Islet precursor cell (in vitro differentiated cells): ENCODE measurements at regions not wholly inside any gene's neighbourhood (a gene's known extent, or its start where the extent isn't known, plus 50 kb on each side); places are given as distances from the start of the nearest gene placed in this dataset.

Experiments
- DNase-seq: peaks from one replicate; pipeline ENCODE4 v3.0.0-alpha.2; 2018

- peak; percentile 64 for DNase-seq
Measured at GRCh38 chr3:181324516-181324915, 335.0 kb upstream of the DNAJC19 start.

GRCh38 chr3:181318321-181318720, 328.8 kb upstream of the DNAJC19 start:
- DNase-seq = no peak

- DNase-seq = no peak
Measured at GRCh38 chr3:181317508-181317907, 328.0 kb upstream of the DNAJC19 start.

- no peak for DNase-seq
Measured at GRCh38 chr3:181316482-181316881, 326.9 kb upstream of the DNAJC19 start.

GRCh38 chr3:181313335-181313734, 323.8 kb upstream of the DNAJC19 start:
- no peak for DNase-seq

- DNase-seq = no peak
Measured at GRCh38 chr3:181311186-181311585, 321.6 kb upstream of the DNAJC19 start.

GRCh38 chr3:181302960-181303359, 313.4 kb upstream of the DNAJC19 start:
- no peak for DNase-seq

- DNase-seq = no peak
Measured at GRCh38 chr3:181300033-181300432, 310.5 kb upstream of the DNAJC19 start.

GRCh38 chr3:181298421-181298820, 308.9 kb upstream of the DNAJC19 start:
- DNase-seq = no peak

- DNase-seq = no peak
Measured at GRCh38 chr3:181292984-181293383, 303.4 kb upstream of the DNAJC19 start.

- no peak for DNase-seq
Measured at GRCh38 chr3:181290941-181291340, 301.4 kb upstream of the DNAJC19 start.

- no peak for DNase-seq
Measured at GRCh38 chr3:181289306-181289705, 299.8 kb upstream of the DNAJC19 start.

- no peak for DNase-seq
Measured at GRCh38 chr3:181288145-181288544, 298.6 kb upstream of the DNAJC19 start.

GRCh38 chr3:181279239-181279565, 289.7 kb upstream of the DNAJC19 start:
- DNase-seq = no peak

- DNase-seq = no peak
Measured at GRCh38 chr3:181278468-181279238, 289.1 kb upstream of the DNAJC19 start.

GRCh38 chr3:181276358-181276896, 286.9 kb upstream of the DNAJC19 start:
- DNase-seq = no peak

GRCh38 chr3:181274025-181274424, 284.5 kb upstream of the DNAJC19 start:
- no peak for DNase-seq

GRCh38 chr3:181267312-181267711, 277.8 kb upstream of the DNAJC19 start:
- no peak for DNase-seq

GRCh38 chr3:181265750-181266333, 276.3 kb upstream of the DNAJC19 start:
- no peak for DNase-seq

GRCh38 chr3:181264486-181264885, 274.9 kb upstream of the DNAJC19 start:
- no peak for DNase-seq

GRCh38 chr3:181253796-181254195, 264.3 kb upstream of the DNAJC19 start:
- DNase-seq = no peak

- no peak for DNase-seq
Measured at GRCh38 chr3:181252631-181253030, 263.1 kb upstream of the DNAJC19 start.

- no peak for DNase-seq
Measured at GRCh38 chr3:181250714-181251113, 261.2 kb upstream of the DNAJC19 start.

- no peak for DNase-seq
Measured at GRCh38 chr3:181239441-181239840, 249.9 kb upstream of the DNAJC19 start.

- DNase-seq = no peak
Measured at GRCh38 chr3:181230258-181230657, 240.7 kb upstream of the DNAJC19 start.
